SK-N-SH (cell line): ENCODE measurements at regions not wholly inside any gene's neighbourhood (a gene's known extent, or its start where the extent isn't known, plus 50 kb on each side); places are given as distances from the start of the nearest gene placed in this dataset.

Experiments used
- EP300 ChIP-seq, 2 experiments: IDR thresholded peaks; 2 replicates each; pipeline versions ENCODE4 v1.4.0 to v1.6.1; 2012; ENCODE audit warnings: borderline replicate concordance in 1 of 2, low read depth in 1 of 2, low read length in 1 of 2
- EZH2phosphoT487 ChIP-seq: fragments of 200-600 bp; sonication (generic); IDR thresholded peaks from 2 replicates; pipeline ENCODE4 v1.6.1; 2017; ENCODE audit warnings: low read depth, mixed run types, mild to moderate bottlenecking, antibody characterized with exemption, moderate library complexity, borderline replicate concordance
- FOXM1 ChIP-seq: IDR thresholded peaks from 2 replicates; pipeline ENCODE4 v1.4.0; 2012; ENCODE audit warnings: low read depth, mild to moderate bottlenecking
- GABPA ChIP-seq: IDR thresholded peaks from 2 replicates; pipeline ENCODE4 v1.4.0; 2012; ENCODE audit warnings: low read depth, mild to moderate bottlenecking
- JUND ChIP-seq: IDR thresholded peaks from 2 replicates; pipeline ENCODE4 v1.4.0; 2012
- MEF2A ChIP-seq: IDR thresholded peaks from 2 replicates; pipeline ENCODE4 v1.4.0; 2012; ENCODE audit warnings: low read depth, borderline replicate concordance
- NRF1 ChIP-seq: IDR thresholded peaks from 2 replicates; pipeline ENCODE4 v1.6.1; 2012; ENCODE audit warnings: low read depth, mild to moderate bottlenecking, low read length
- RAD21 ChIP-seq: IDR thresholded peaks from 2 replicates; pipeline ENCODE4 v1.6.1; 2012; ENCODE audit warnings: mild to moderate bottlenecking, low read length
- RCOR1 ChIP-seq: fragments of 150-350 bp; IDR thresholded peaks from 2 replicates; pipeline ENCODE4 v1.6.1; 2017; ENCODE audit warnings: antibody characterized with exemption, low read length
- TAF1 ChIP-seq: IDR thresholded peaks from 2 replicates; pipeline ENCODE4 v1.6.1; 2012; ENCODE audit warnings: low read depth, mild to moderate bottlenecking, low read length, moderate library complexity, borderline replicate concordance
- TF ChIP-seq, protein P1 (sequence below): fragments of 200-600 bp; sonication (generic); IDR thresholded peaks from 2 replicates; pipeline ENCODE4 v1.6.1; 2017; ENCODE audit warnings: antibody characterized with exemption, mild to moderate bottlenecking, moderate library complexity
- TF ChIP-seq, protein P2 (sequence below): IDR thresholded peaks from 2 replicates; pipeline ENCODE4 v1.6.1; 2012; ENCODE audit warnings: mild to moderate bottlenecking, low read depth, low read length, moderate library complexity
- TF ChIP-seq, protein P3 (sequence below): IDR thresholded peaks from 2 replicates; pipeline ENCODE4 v1.4.0; 2012; ENCODE audit warnings: low read depth
- TF ChIP-seq, protein P4 (sequence below): IDR thresholded peaks from 2 replicates; pipeline ENCODE4 v1.4.0; 2012; ENCODE audit warnings: low read depth, borderline replicate concordance

DNA sequence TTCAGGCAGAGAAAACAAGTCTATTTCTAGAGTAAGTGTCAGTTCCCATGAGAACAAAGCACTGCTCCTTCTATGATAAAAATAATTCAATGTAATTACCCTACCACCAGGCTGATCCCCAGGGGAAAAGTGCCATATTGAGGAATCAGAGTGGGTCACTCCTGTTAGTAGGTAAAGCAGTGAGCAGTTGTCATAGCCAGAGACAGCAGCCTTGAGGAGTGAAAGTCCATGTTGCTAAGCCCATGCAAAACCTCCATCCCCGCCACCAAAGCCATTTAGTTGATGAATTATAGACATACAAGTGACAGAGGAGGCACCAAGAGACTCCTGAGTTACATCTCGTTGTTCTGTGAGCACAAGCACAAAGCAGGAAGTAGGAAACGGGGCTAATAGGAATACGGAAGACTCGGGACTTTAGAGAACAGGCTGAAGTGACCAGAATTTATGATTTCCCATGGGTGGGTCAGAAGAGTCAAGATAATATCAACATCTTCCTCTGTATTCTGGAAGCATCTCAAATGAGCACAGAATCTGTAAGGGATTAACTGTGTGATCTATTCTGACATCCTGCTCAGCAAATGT is 197.9 kb downstream of the MAFB start:
- TF ChIP-seq, protein P1, sequence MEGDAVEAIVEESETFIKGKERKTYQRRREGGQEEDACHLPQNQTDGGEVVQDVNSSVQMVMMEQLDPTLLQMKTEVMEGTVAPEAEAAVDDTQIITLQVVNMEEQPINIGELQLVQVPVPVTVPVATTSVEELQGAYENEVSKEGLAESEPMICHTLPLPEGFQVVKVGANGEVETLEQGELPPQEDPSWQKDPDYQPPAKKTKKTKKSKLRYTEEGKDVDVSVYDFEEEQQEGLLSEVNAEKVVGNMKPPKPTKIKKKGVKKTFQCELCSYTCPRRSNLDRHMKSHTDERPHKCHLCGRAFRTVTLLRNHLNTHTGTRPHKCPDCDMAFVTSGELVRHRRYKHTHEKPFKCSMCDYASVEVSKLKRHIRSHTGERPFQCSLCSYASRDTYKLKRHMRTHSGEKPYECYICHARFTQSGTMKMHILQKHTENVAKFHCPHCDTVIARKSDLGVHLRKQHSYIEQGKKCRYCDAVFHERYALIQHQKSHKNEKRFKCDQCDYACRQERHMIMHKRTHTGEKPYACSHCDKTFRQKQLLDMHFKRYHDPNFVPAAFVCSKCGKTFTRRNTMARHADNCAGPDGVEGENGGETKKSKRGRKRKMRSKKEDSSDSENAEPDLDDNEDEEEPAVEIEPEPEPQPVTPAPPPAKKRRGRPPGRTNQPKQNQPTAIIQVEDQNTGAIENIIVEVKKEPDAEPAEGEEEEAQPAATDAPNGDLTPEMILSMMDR, result no peak
- TF ChIP-seq FOXM1 (no peak), GABPA (no peak), EP300 (IDR thresholded peaks at IDR 0.05; ENCODE audit: borderline replicate concordance in 1 of 2, low read depth in 1 of 2, low read length in 1 of 2) (no peak), TAF1 (no peak), RCOR1 (no peak), MEF2A (no peak), RAD21 (no peak), EZH2phosphoT487 (no peak), JUND (no peak), NRF1 (no peak)
- TF ChIP-seq, protein P2, sequence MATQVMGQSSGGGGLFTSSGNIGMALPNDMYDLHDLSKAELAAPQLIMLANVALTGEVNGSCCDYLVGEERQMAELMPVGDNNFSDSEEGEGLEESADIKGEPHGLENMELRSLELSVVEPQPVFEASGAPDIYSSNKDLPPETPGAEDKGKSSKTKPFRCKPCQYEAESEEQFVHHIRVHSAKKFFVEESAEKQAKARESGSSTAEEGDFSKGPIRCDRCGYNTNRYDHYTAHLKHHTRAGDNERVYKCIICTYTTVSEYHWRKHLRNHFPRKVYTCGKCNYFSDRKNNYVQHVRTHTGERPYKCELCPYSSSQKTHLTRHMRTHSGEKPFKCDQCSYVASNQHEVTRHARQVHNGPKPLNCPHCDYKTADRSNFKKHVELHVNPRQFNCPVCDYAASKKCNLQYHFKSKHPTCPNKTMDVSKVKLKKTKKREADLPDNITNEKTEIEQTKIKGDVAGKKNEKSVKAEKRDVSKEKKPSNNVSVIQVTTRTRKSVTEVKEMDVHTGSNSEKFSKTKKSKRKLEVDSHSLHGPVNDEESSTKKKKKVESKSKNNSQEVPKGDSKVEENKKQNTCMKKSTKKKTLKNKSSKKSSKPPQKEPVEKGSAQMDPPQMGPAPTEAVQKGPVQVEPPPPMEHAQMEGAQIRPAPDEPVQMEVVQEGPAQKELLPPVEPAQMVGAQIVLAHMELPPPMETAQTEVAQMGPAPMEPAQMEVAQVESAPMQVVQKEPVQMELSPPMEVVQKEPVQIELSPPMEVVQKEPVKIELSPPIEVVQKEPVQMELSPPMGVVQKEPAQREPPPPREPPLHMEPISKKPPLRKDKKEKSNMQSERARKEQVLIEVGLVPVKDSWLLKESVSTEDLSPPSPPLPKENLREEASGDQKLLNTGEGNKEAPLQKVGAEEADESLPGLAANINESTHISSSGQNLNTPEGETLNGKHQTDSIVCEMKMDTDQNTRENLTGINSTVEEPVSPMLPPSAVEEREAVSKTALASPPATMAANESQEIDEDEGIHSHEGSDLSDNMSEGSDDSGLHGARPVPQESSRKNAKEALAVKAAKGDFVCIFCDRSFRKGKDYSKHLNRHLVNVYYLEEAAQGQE, result no peak
- TF ChIP-seq, protein P3, sequence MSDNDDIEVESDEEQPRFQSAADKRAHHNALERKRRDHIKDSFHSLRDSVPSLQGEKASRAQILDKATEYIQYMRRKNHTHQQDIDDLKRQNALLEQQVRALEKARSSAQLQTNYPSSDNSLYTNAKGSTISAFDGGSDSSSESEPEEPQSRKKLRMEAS, result no peak
- TF ChIP-seq, protein P4, sequence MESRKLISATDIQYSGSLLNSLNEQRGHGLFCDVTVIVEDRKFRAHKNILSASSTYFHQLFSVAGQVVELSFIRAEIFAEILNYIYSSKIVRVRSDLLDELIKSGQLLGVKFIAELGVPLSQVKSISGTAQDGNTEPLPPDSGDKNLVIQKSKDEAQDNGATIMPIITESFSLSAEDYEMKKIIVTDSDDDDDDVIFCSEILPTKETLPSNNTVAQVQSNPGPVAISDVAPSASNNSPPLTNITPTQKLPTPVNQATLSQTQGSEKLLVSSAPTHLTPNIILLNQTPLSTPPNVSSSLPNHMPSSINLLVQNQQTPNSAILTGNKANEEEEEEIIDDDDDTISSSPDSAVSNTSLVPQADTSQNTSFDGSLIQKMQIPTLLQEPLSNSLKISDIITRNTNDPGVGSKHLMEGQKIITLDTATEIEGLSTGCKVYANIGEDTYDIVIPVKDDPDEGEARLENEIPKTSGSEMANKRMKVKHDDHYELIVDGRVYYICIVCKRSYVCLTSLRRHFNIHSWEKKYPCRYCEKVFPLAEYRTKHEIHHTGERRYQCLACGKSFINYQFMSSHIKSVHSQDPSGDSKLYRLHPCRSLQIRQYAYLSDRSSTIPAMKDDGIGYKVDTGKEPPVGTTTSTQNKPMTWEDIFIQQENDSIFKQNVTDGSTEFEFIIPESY, result no peak
